PC-9 (cell line): ENCODE measurements at regions not wholly inside any gene's neighbourhood (a gene's known extent, or its start where the extent isn't known, plus 50 kb on each side); places are given as distances from the start of the nearest gene placed in this dataset.

Source experiments
- BruUV-seq: library from RNA; stranded (reverse); fragments of 400-500 nt; replicated peaks from 2 replicates; lab custom pipeline; 2021; lab: Mats Ljungman, UMichigan
- CTCF ChIA-PET: fragments of 300-600 bp; sonication (Branson Sonifier 250); formaldehyde crosslinking; loops from one replicate; lab custom pipeline; 2022; ENCODE audit warnings: antibody characterized with exemption; lab: Charles Lee
- POLR2A ChIA-PET: fragments of 300-600 bp; sonication (Branson Sonifier 250); formaldehyde crosslinking; loops from one replicate; lab custom pipeline; 2022; ENCODE audit warnings: antibody characterized with exemption; ENCODE audit not compliant: unreplicated experiment; lab: Charles Lee
- DNase-seq, 2 experiments: peaks; one replicate each; pipeline versions ENCODE4 v3.0.0 to v3.0.0-alpha.2; 2015 to 2022; ENCODE audit warnings: mixed read lengths in 1 of 2
- H2AFZ ChIP-seq: fragments of 200-600 bp; sonication (generic); 2 replicates; pipeline ENCODE4 v1.8.1; 2017; ENCODE audit warnings: antibody characterized with exemption
- H3F3A ChIP-seq: fragments of 200-600 bp; sonication (generic); 2 replicates; pipeline ENCODE4 v1.8.1; 2017; ENCODE audit warnings: antibody characterized with exemption, mild to moderate bottlenecking, low read depth; ENCODE audit not compliant: insufficient read depth
- H3K27ac ChIP-seq: fragments of 200-600 bp; sonication (generic); 2 replicates; pipeline ENCODE4 v1.6.1; 2016; ENCODE audit warnings: mixed run types
- H3K27me3 ChIP-seq: fragments of 200-600 bp; sonication (generic); 2 replicates; pipeline ENCODE4 v1.6.1; 2016; ENCODE audit warnings: low read depth, mixed run types; ENCODE audit not compliant: insufficient read depth
- H3K36me3 ChIP-seq: fragments of 200-600 bp; sonication (generic); 2 replicates; pipeline ENCODE4 v1.6.1; 2016; ENCODE audit warnings: low read depth, mixed run types
- H3K4me1 ChIP-seq: fragments of 200-600 bp; sonication (generic); replicated peaks from 2 replicates; pipeline ENCODE4 v1.6.1; 2016; ENCODE audit warnings: mixed run types; ENCODE audit not compliant: insufficient read depth
- H3K4me2 ChIP-seq: fragments of 200-600 bp; sonication (generic); 2 replicates; pipeline ENCODE4 v1.6.1; 2017; ENCODE audit warnings: mixed run types
- H3K4me3 ChIP-seq: fragments of 200-600 bp; sonication (generic); 2 replicates; pipeline ENCODE4 v1.6.1; 2016; ENCODE audit warnings: mixed run types
- H3K79me2 ChIP-seq: fragments of 200-600 bp; sonication (generic); 2 replicates; pipeline ENCODE4 v1.6.1; 2017; ENCODE audit warnings: low read depth, mixed run types
- H3K9me2 ChIP-seq: fragments of 200-600 bp; sonication (generic); 2 replicates; pipeline ENCODE4 v1.8.1; 2017; ENCODE audit warnings: mild to moderate bottlenecking; ENCODE audit not compliant: insufficient read depth
- H3K9me3 ChIP-seq: fragments of 200-600 bp; sonication (generic); 2 replicates; pipeline ENCODE4 v1.8.1; 2016; ENCODE audit warnings: low read depth; ENCODE audit not compliant: insufficient read depth
- H4K20me1 ChIP-seq: fragments of 200-600 bp; sonication (generic); 2 replicates; pipeline ENCODE4 v1.8.1; 2017; ENCODE audit not compliant: insufficient read depth
- CTCF ChIP-seq: fragments of 200-600 bp; sonication (generic); conservative IDR thresholded peaks from 2 replicates; pipeline ENCODE4 v1.6.1; 2017; ENCODE audit warnings: mixed run types, antibody characterized with exemption, mild to moderate bottlenecking, moderate library complexity
- EZH2 ChIP-seq: fragments of 200-600 bp; sonication (generic); IDR thresholded peaks from 2 replicates; pipeline ENCODE4 v1.8.0; 2017; ENCODE audit warnings: antibody characterized with exemption, low read depth
- intact Hi-C: fragments of 100-400 bp; cut with micrococcal nuclease; formaldehyde crosslinking; loops from one replicate; pipeline ENCODE4 v1.10.0; 2022; ENCODE audit not compliant: unreplicated experiment

GRCh38 chr17:72511242-72511641 lies 390.4 kb downstream of the SOX9 start:
- TF ChIP-seq CTCF (no peak), EZH2 (no peak)
- Histone ChIP-seq H3K9me3 (no peaks in the 10 kb centered on the region), H3F3A (peaks cover 20% of the 10 kb centered on the region; the same call in 1 of the 2 replicates), H3K4me2 (peak overlapping the region; percentile 35; the same call in 1 of the 2 replicates), H2AFZ (no peak overlapping the region), H3K27ac (peak overlapping the region; percentile 54; the same call in 1 of the 2 replicates), H3K4me1 (peaks cover 18% of the 10 kb centered on the region), H3K36me3 (no peaks in the 10 kb centered on the region), H3K27me3 (no peaks in the 10 kb centered on the region), H3K9me2 (no peaks in the 10 kb centered on the region), H4K20me1 (peaks cover 10% of the 10 kb centered on the region), H3K79me2 (peaks cover 100% of the 10 kb centered on the region), H3K4me3 (no peak overlapping the region)
- intact Hi-C loops: no loop called here
- DNase-seq: no peak
- POLR2A ChIA-PET: no interaction called here
- no TSS peak for BruUV-seq
- CTCF ChIA-PET: no interaction called here

GRCh38 chr17:72511874-72512273 lies 391.1 kb downstream of the SOX9 start:
- intact Hi-C loops: no loop called here
- H3F3A ChIP-seq: peaks cover 26% of the 10 kb centered on the region; the same call in 1 of the 2 replicates
- no peaks in the 10 kb centered on the region for H3K36me3 ChIP-seq
- H3K27ac ChIP-seq: no peak overlapping the region
- no peak for DNase-seq
- H3K4me2 ChIP-seq: no peak overlapping the region
- no peak overlapping the region for H2AFZ ChIP-seq
- TF ChIP-seq CTCF (no peak), EZH2 (no peak)
- no peak overlapping the region for H3K4me3 ChIP-seq
- H3K4me1 ChIP-seq: peaks cover 18% of the 10 kb centered on the region
- H3K79me2 ChIP-seq: peaks cover 100% of the 10 kb centered on the region
- peaks cover 10% of the 10 kb centered on the region for H4K20me1 ChIP-seq
- no peaks in the 10 kb centered on the region for H3K9me3 ChIP-seq
- no peaks in the 10 kb centered on the region for H3K9me2 ChIP-seq
- ChIA-PET POLR2A (no interaction called here), CTCF (no interaction called here)
- BruUV-seq: no TSS peak
- no peaks in the 10 kb centered on the region for H3K27me3 ChIP-seq

GRCh38 chr17:72512649-72513556 lies 392.1 kb downstream of the SOX9 start:
- Histone ChIP-seq H3K9me2 (no peaks in the 10 kb centered on the region), H4K20me1 (peaks cover 10% of the 10 kb centered on the region), H3K79me2 (peaks cover 100% of the 10 kb centered on the region), H2AFZ (no peak overlapping the region), H3K4me3 (no peak overlapping the region), H3K4me2 (no peak overlapping the region), H3K9me3 (no peaks in the 10 kb centered on the region), H3K4me1 (peaks cover 18% of the 10 kb centered on the region), H3K27ac (no peak overlapping the region; the same call in 1 of the 2 replicates), H3F3A (peaks cover 30% of the 10 kb centered on the region; the same call in 1 of the 2 replicates), H3K36me3 (no peaks in the 10 kb centered on the region), H3K27me3 (no peaks in the 10 kb centered on the region)
- intact Hi-C loops: no loop called here
- no peak for DNase-seq
- CTCF ChIA-PET: no interaction called here
- BruUV-seq: no TSS peak
- POLR2A ChIA-PET: no interaction called here
- TF ChIP-seq EZH2: no peak
- no peak for TF ChIP-seq CTCF
